CD14-positive monocyte (primary cell): ENCODE measurements at regions not wholly inside any gene's neighbourhood (a gene's known extent, or its start where the extent isn't known, plus 50 kb on each side); places are given as distances from the start of the nearest gene placed in this dataset.
"Not testable (repeated sequence)": the region's sequence is repeated elsewhere in the genome, so short reads cannot be mapped to it uniquely, and the experiment has no call there.

ENCODE experiments used
- DNase-seq, 3 donors: peaks; one replicate each; pipeline ENCODE4 v3.0.0-alpha.2; 2011 to 2022
- H2AFZ ChIP-seq: 2 replicates; pipeline ENCODE4 v1.6.0; 2012; ENCODE audit warnings: mild to moderate bottlenecking, low read depth, low read length, inconsistent platforms; ENCODE audit not compliant: insufficient read depth, poor library complexity, severe bottlenecking
- H3K27ac ChIP-seq, 2 donors: 1 replicate in 1 of 2; 2 replicates in 1 of 2; pipeline ENCODE4 v1.5.1; 2012 to 2013; ENCODE audit warnings: low read length in 2 of 2, control low read depth in 1 of 2, inconsistent platforms in 1 of 2, low read depth in 1 of 2, mild to moderate bottlenecking in 1 of 2
- H3K27me3 ChIP-seq, 2 donors: one replicate each; pipeline versions ENCODE4 v1.6.0 to v1.6.1; 2011 to 2013; ENCODE audit warnings: low read length in 2 of 2; ENCODE audit not compliant: control insufficient read depth in 2 of 2, insufficient read depth in 2 of 2
- H3K36me3 ChIP-seq, 2 donors: replicated peaks in 1 of 2; 1 replicate in 1 of 2; 2 replicates in 1 of 2; pipeline versions ENCODE4 v1.5.1 to v1.6.1; 2012 to 2013; ENCODE audit warnings: low read length in 2 of 2, control low read depth in 1 of 2, inconsistent platforms in 1 of 2, mild to moderate bottlenecking in 1 of 2; ENCODE audit not compliant: insufficient read depth in 2 of 2, control insufficient read depth in 1 of 2
- H3K4me1 ChIP-seq, 2 donors: 1 replicate in 1 of 2; 2 replicates in 1 of 2; pipeline versions ENCODE4 v1.5.1 to v1.6.1; 2012 to 2013; ENCODE audit warnings: low read length in 2 of 2, control low read depth in 1 of 2, inconsistent platforms in 1 of 2, mild to moderate bottlenecking in 1 of 2, moderate library complexity in 1 of 2; ENCODE audit not compliant: insufficient read depth in 2 of 2, control insufficient read depth in 1 of 2
- H3K4me2 ChIP-seq: replicated peaks from 2 replicates; pipeline ENCODE3; 2012; ENCODE audit warnings: low read length, moderate library complexity, mild to moderate bottlenecking; ENCODE audit not compliant: poor library complexity, severe bottlenecking; ENCODE audit errors: extremely low read depth
- H3K4me3 ChIP-seq, 3 experiments: fragments of 200-600 bp in 1 of 3; sonication (generic) in 1 of 3; replicated peaks in 1 of 3; 1 replicate in 2 of 3; 2 replicates in 1 of 3; pipeline ENCODE4 v1.5.1; 2011 to 2013; ENCODE audit warnings: low read length in 3 of 3, mild to moderate bottlenecking in 3 of 3, control low read depth in 2 of 3, low read depth in 2 of 3, inconsistent platforms in 1 of 3, moderate library complexity in 1 of 3
- H3K79me2 ChIP-seq: 2 replicates; pipeline ENCODE4 v1.6.0; 2012; ENCODE audit warnings: mild to moderate bottlenecking, control low read depth, inconsistent platforms, low read length, moderate library complexity; ENCODE audit not compliant: insufficient read depth
- H3K9ac ChIP-seq: 2 replicates; pipeline ENCODE4 v1.6.0; 2017; ENCODE audit warnings: low read length, mild to moderate bottlenecking; ENCODE audit not compliant: insufficient read depth, poor library complexity, severe bottlenecking
- H3K9me3 ChIP-seq, 2 donors: replicated peaks in 1 of 2; 1 replicate in 1 of 2; 2 replicates in 1 of 2; pipeline versions ENCODE4 v1.5.1 to v1.6.1; 2012 to 2013; ENCODE audit warnings: low read length in 2 of 2, control low read depth in 1 of 2; ENCODE audit not compliant: control insufficient read depth in 1 of 2, insufficient read depth in 1 of 2
- H4K20me1 ChIP-seq: 2 replicates; pipeline ENCODE4 v1.6.0; 2012; ENCODE audit warnings: mild to moderate bottlenecking, low read length, control low read depth, moderate library complexity; ENCODE audit not compliant: insufficient read depth
- H3K27ac Mint-ChIP-seq, 7 donors: one replicate each; pipeline ENCODE4 v1.8.0; 2020; ENCODE audit warnings: mild to moderate bottlenecking in 7 of 7, mixed read lengths in 7 of 7, moderate library complexity in 6 of 7, inconsistent platforms in 2 of 7
- H3K27me3 Mint-ChIP-seq, 3 donors: one replicate each; pipeline ENCODE4 v1.8.0; 2021 to 2022; ENCODE audit warnings: low read depth in 3 of 3, mild to moderate bottlenecking in 3 of 3, mixed read lengths in 3 of 3, moderate library complexity in 3 of 3, inconsistent platforms in 1 of 3
- H3K36me3 Mint-ChIP-seq, 2 donors: one replicate each; pipeline ENCODE4 v1.8.0; 2020; ENCODE audit warnings: mixed read lengths in 2 of 2, inconsistent platforms in 1 of 2, mild to moderate bottlenecking in 1 of 2
- H3K4me1 Mint-ChIP-seq: one replicate; pipeline ENCODE4 v1.8.0; 2020; ENCODE audit warnings: mild to moderate bottlenecking, mixed read lengths
- H3K4me3 Mint-ChIP-seq, 2 donors: one replicate each; pipeline ENCODE4 v1.8.0; 2020; ENCODE audit warnings: mild to moderate bottlenecking in 2 of 2, mixed read lengths in 2 of 2, moderate library complexity in 1 of 2
- H3K9me3 Mint-ChIP-seq, 7 donors: one replicate each; pipeline ENCODE4 v1.8.0; 2020 to 2022; ENCODE audit warnings: mixed read lengths in 7 of 7, mild to moderate bottlenecking in 6 of 7, moderate library complexity in 6 of 7, inconsistent platforms in 2 of 7
- WGBS: methylation state at CpG from one replicate; pipeline ENCODE4 v1.1.5; 2013; ENCODE audit warnings: missing lambda C conversion rate; ENCODE audit not compliant: insufficient coverage; 5-methylcytosine and 5-hydroxymethylcytosine counted together
- intact Hi-C, 2 donors: fragments of 100-400 bp; cut with micrococcal nuclease; formaldehyde crosslinking; loops; one replicate each; pipeline versions ENCODE4 v1.15.0 to v1.15.1; 2023
- TF ChIP-seq, protein P1 (sequence below): fragments of 200-600 bp; IDR thresholded peaks from one replicate; pipeline ENCODE4 v1.8.0; 2022; ENCODE audit warnings: antibody characterized with exemption, mild to moderate bottlenecking

DNA sequence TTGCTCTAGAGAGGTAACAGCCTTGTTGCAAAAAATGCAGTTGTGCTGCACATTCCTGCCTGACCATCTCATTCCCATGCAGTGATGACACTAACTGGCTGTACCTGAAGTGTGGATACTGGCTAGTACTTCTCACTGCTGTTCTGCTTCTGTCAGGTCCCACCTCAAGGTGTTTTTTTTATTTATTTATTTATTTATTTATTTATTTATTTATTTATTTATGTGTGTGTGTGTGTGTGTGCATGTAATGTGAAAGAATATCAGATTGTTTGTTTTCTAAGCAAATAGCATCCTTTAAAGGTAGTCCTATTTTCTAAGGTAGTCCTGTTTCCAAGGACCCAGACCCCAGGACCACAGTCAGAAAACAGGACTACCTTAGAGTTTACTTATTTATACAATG, 87.2 kb upstream of the SYT4 start:
- no peak overlapping the region for H3K4me2 ChIP-seq
- H3K27ac ChIP-seq, result no peak overlapping the region
- H2AFZ ChIP-seq, result no peak overlapping the region
- H3K4me1 Mint-ChIP-seq, result no peaks in the 10 kb centered on the region
- H3K79me2 ChIP-seq, result no peaks in the 10 kb centered on the region
- H3K4me3 ChIP-seq, result no peak overlapping the region
- TF ChIP-seq, protein P1, sequence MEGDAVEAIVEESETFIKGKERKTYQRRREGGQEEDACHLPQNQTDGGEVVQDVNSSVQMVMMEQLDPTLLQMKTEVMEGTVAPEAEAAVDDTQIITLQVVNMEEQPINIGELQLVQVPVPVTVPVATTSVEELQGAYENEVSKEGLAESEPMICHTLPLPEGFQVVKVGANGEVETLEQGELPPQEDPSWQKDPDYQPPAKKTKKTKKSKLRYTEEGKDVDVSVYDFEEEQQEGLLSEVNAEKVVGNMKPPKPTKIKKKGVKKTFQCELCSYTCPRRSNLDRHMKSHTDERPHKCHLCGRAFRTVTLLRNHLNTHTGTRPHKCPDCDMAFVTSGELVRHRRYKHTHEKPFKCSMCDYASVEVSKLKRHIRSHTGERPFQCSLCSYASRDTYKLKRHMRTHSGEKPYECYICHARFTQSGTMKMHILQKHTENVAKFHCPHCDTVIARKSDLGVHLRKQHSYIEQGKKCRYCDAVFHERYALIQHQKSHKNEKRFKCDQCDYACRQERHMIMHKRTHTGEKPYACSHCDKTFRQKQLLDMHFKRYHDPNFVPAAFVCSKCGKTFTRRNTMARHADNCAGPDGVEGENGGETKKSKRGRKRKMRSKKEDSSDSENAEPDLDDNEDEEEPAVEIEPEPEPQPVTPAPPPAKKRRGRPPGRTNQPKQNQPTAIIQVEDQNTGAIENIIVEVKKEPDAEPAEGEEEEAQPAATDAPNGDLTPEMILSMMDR, result no peak
- intact Hi-C loops, result no loop called here
- no peaks in the 10 kb centered on the region for H3K4me1 ChIP-seq
- H3K36me3 ChIP-seq, result no peaks in the 10 kb centered on the region
- no peak overlapping the region for H3K9ac ChIP-seq
- H3K9me3 ChIP-seq, result no peaks in the 10 kb centered on the region
- H4K20me1 ChIP-seq, result no peaks in the 10 kb centered on the region
- DNase-seq, result no peak
- peaks cover 2 to 4% (median 2%) of the 10 kb centered on the region in 3 donors for H3K27me3 Mint-ChIP-seq
- H3K4me3 Mint-ChIP-seq, result no peak overlapping the region
- peaks cover 0 to 9% (median 3%) of the 10 kb centered on the region in 7 donors for H3K9me3 Mint-ChIP-seq
- H3K27me3 ChIP-seq, result no peaks in the 10 kb centered on the region
- H3K36me3 Mint-ChIP-seq, result no peaks in the 10 kb centered on the region
- H3K27ac Mint-ChIP-seq, result no peak overlapping the region

DNA sequence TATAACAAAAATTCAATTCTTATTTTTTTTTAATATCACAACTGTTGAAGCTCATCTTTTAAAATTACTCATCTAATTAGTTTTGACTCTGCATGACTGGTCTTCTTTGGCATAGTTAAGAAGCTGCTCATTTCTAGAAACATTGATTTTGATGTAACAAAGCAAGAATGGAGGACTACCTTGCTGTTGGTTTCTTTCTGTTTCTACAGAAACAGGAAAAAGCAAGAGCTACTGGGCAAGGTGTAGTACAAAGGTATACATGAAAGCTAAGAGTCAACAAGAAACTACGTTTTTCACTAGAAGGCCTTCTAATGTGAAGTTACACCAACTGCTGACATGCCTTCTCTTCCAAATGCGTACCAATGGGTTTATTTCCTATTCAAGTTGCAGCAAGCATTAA, 90.6 kb upstream of the SYT4 start:
- TF ChIP-seq, protein P1, result no peak
- H3K36me3 ChIP-seq, result no peaks in the 10 kb centered on the region
- Mint-ChIP-seq H3K4me3 (no peak overlapping the region), H3K27ac (no peak overlapping the region), H3K4me1 (no peaks in the 10 kb centered on the region), H3K9me3 (peaks cover 0 to 2% (median 0%) of the 10 kb centered on the region in 7 donors), H3K27me3 (peaks cover 2 to 4% (median 2%) of the 10 kb centered on the region in 3 donors), H3K36me3 (no peaks in the 10 kb centered on the region)
- intact Hi-C loops, result no loop called here
- no peaks in the 10 kb centered on the region for H3K27me3 ChIP-seq
- no CpG with 5 or more reads among the region's 2 CpGs for WGBS
- H3K4me1 ChIP-seq, result no peaks in the 10 kb centered on the region
- H3K4me2 ChIP-seq, result no peak overlapping the region
- no peak overlapping the region for H3K9ac ChIP-seq
- DNase-seq, result no peak
- no peaks in the 10 kb centered on the region for H3K79me2 ChIP-seq
- H4K20me1 ChIP-seq, result no peaks in the 10 kb centered on the region
- H3K4me3 ChIP-seq, result no peak overlapping the region
- no peak overlapping the region for H3K27ac ChIP-seq
- no peak overlapping the region for H2AFZ ChIP-seq
- H3K9me3 ChIP-seq, result no peaks in the 10 kb centered on the region

- H3K9me3 Mint-ChIP-seq, H4K20me1 ChIP-seq, H3K4me2 ChIP-seq, H2AFZ ChIP-seq, H3K36me3 Mint-ChIP-seq, H3K4me3 Mint-ChIP-seq, H3K27ac ChIP-seq, H3K36me3 ChIP-seq, H3K79me2 ChIP-seq, H3K4me1 Mint-ChIP-seq, H3K9me3 ChIP-seq, H3K4me3 ChIP-seq, H3K4me1 ChIP-seq, H3K9ac ChIP-seq, H3K27me3 ChIP-seq, H3K27me3 Mint-ChIP-seq, DNase-seq, intact Hi-C loops, H3K27ac Mint-ChIP-seq: not testable (repeated sequence)
- WGBS, result 87% methylated on average over 3 of the region's 5 CpGs
Measured at GRCh38 chr18:43369311-43369710, 92.0 kb upstream of the SYT4 start.
